Dermis microvascular lymphatic vessel endothelial cell (primary cell): ENCODE measurements at regions not wholly inside any gene's neighbourhood (a gene's known extent, or its start where the extent isn't known, plus 50 kb on each side); places are given as distances from the start of the nearest gene placed in this dataset.

Experiments used
- DNase-seq, 2 donors: peaks; one replicate each; pipeline versions ENCODE4 v3.0.0 to v3.0.0-alpha.2; 2010; ENCODE audit warnings: low read depth in 2 of 2

DNA sequence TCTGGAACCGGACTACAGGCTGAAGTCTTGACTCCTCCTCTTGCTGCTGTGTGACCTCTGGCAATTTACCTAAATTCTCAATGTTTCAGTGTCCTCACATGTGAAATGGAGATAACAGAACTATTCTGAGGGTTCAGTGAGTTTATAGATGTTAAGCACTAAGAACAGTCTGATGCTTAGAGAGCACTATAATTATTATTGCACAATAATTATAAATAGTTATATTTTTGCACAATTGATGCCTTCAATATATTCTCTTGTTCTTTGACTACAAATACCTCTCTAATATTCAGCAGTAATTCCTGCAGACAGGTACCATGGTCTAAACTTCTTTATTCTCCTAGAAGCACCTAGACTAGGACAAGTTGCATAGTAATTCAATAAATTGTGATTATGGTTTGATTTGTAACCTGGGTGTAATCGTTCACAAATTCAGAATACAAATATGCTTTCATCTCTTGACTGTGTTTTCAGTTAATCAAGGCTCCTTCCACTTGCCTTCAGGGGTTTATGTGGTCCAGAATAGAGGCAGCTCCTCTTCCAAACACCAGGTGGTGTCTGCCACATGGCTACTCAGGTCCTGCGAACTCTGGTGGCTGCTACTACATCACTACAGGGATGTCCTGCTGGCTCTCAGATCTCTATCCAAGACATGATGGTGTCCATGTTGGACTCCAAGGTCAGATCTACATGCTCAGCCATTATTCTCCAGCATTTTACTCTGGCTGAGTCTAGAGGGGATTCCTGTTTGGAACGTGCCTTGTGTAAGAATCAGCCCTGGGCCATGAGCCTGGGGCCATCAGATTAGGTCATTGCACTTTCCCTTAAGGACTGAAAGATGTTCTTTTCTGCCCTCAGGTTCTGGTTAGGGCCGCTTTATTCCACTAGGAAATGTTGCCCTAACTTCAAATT, 103.4 kb downstream of the QRFPR start:
- DNase-seq = peak; percentile 5 to 14

DNA sequence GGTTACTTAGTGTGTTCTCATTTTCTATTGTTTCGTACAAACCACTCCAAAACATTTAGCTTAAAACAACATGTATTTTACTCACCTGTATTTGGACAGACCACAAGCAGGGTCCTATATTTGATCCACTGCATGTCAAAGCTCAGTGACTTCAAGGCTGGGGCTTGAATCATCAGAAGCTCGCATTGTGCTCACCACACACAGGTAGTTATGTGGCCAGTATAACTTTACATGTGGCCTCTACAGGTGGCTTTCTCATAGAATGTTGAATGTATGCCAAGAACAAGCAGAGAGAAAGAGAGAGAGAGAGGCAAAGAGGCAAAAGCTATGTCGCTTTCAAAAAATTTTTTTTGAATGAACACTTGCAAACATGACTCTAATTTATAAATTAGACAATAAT, 107.6 kb downstream of the QRFPR start:
- DNase-seq = no peak

DNA sequence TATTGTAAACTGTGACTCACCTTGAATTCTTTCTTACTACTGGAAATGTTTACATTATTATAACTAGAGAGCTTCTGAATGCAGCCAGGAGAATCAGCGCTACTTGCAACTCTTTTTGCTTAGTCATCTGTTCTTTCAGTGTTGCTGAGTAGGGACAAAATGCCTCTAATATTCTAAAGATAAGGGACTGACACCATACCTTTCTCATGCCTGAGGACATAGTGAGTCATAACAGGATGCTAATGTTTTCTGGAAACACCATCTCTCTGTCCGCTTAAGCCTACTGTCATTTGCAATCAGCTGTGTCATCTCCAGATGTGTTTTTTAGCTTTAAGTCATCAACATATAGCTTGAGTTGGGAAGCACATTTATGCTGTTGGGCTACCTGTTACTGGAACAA, 108.3 kb downstream of the QRFPR start:
- DNase-seq = no peak

DNA sequence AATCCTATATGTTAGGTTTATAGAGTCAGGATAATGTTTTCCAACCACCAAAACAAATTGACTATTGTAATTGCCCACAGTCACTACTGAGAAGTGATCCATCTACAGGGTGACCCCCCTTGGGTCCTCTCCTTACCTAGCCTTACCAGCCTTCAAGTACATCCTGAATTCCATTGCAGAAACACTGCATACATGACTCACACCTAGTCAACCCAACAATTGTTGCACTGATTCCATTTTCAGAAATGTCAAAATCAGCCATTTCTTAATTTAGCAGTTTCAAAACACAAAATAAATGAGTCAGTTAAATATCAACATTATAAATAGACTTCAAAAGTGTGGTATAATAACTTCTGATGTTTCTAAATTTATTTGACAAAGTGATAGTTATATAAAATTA, 106.3 kb upstream of the TNIP3 start:
- DNase-seq = no peak

DNA sequence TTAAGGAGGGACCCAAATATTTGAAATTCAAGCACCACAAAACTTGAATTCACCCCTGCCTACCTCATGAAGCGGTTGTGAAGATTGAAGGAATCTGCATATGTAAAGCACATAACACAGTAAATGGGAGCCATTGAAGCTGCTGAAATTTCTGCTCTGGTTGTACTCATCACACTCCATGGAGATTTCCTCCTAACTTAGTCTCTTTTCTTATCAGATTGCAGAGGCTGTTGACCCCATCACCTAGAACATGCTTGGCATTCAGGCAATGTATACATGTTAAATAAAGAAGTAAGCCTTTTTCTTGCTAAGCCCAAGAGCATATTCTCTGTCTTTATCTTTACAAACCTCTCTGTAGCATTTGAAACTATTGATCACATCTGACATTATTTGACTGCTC, 104.9 kb upstream of the TNIP3 start:
- DNase-seq = no peak

DNA sequence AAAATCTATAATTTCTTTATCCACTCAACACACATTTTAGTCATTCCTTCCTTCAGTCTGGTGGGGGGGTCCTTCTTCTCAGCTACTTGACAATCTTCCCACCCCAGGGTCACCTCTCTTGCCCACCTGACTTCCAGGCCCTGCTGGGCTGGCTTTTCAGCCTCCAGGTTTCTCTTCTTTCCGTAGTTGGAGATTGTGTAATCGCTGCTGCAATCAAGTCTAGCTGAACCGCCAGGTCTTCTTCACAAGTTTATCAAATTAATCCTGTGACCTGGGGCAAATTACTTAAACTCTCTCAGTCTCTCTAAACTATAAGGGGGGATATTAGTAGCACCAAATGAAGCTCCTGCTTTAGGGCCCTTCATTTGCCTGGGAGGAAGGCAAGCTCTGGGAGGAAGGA, 102.9 kb upstream of the TNIP3 start:
- no peak for DNase-seq

DNA sequence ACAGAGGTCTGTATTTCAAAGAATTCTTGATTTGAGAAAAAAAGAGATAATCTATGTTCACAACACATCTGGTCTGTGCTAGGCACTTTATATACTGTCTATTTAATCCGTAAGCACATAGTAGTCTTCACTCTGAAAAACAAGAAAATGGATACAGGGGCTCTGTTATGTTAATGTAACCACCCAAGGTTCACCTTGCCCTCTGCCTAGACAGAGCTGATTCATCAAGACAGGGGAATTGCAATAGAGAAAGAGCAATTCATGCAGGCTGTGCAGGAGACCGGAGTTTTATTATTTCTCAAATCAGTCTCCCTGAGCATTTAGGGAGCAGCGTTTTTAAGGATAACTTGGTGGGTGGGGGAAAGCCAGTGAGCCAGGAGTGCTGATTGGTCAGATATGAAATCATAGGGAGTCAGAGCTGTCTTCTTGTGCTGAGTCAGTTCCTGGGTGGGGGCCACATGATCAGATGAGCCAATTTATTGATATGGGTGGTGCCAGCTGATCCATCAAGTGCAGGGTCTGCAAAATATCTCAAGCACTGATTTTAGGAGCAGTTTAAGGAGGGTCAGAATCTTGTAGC, 92.9 kb upstream of the TNIP3 start:
- DNase-seq = no peak

DNA sequence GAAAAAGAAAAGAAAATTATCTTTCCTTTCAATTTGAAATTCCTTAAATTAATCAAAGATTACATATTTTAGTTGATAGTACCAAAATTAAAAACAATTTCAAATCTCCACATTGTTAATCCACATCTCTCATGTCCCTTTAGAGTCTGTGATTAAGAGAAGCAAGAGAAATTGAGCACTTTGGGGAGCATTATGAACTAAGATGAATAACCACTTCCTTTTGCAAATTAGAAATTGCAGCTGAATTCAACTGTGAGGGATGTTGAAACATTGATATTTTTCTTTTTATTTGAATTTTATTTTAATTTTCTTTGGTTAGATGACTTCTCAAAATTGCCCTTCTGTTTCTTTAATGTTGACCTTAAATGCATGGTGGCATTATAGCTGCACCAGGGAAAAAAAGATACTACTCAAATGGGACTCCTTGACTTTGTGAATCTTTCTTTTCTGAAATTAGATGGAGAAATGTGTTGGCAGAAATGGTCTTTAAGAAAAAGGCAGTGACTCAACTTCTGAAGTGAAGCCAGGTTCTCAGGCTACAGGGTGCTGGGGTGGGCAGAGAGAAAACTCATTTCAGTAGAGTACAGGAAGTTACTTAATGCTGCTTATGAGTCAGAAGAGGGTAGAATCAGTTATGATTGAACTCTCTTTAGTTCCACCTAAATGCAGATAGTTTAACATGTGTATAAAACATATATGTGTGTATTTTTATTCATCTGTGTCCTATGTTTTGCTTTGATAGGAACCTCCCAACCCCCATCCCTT, 92.0 kb upstream of the TNIP3 start:
- DNase-seq = peak in 1 of 2 donors; percentile 37

DNA sequence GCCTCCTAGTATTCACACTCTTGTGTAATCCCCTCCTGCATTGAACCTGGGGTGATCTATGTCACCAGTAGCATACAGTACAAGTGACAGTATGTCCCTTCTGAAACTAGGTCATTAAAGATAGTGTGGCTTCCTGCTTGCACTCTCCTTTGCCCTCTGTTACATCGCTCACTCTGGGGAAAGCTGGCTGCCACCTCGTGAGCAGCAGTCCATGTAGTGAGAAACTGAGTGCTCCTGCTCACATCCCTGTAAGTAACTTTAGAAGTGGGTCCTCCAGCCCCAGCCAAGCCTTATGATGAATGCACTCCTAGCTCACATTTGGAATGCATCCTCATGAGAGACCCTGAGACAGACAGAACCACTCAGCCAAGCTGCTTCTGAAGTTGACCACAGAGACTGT, 89.8 kb upstream of the TNIP3 start:
- no peak for DNase-seq

DNA sequence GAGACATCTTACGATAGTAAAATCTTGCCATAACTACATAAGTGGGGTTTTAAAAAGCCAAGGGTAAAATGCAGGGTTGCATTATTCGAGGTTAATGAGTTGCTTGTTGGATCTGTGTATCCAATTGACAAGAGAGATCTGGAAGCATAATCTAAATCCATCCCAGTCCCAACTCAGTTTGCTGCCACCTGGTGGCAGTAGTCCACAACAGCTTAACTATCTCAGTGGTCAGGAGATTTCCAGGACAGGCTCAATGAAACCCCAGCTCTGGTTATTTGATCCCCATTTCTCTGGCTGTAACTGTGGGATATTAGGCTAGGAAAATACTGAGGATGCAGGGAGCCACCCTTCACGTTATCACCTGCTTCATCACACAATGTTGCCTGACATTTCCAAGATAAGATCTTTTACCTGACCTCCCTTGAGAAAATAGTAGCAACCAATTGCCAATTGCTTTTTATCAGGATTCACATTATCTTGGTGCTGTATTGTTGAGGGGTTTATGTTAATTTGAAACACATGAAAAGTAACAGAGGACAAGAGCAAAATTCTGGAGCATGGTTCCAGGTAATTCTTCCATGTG, 88.2 kb upstream of the TNIP3 start:
- DNase-seq = peak; percentile 45 to 65

DNA sequence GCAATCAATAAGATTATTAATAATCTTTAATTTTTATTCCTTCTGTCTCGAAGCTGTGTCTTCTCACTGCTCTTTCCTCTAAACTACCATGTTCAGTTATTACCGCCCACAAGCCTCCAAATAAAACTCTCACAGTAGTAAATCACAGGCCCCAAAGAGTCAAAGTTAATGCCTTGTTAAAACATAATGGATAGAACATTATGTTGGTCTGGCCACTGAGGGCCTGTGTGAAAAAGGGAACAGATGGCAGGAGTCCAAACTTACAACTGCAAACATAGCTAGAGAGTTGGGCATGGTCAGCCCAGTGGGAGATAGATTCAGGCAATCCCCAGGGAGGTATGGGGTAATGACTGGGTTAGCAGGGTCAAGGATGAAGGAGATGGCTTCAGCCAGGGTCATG, 84.6 kb upstream of the TNIP3 start:
- no peak for DNase-seq

DNA sequence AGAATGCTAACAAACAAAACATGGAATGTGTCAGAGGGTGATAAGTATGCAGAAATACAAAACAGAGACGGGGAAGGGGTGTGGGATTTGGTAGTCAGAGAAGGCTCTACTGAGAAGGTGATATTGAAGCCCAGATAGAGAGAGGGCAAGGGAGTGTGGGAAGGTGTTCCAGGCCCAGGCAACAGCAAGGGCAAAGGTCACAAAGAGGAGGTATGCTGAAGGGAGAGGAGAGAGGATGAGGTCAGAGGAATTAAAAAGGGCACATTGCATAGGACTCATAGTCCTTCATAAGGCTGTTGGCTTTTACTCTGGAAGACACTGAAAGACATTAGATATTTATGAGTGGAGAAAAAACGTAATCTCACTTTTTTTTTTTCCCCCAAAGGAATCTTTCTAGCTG, 82.6 kb upstream of the TNIP3 start:
- no peak for DNase-seq

DNA sequence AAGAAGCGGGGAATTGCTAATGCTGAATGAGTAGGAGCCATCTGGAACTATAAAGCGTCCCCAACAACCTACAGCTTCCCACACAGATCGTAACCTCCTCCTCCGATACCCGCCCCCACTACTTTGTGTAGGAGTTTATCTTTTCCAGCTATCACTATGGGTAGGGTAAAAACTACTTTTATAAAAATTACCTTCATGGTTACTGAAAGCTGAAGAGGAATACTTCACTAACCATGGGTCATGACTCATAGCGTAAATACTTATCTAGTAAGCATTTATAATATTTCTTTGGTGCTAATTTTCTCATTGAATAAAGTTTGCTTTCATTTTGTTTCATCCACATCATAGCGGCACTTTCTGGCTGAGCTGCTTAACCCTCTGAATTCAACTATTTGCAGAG, 79.4 kb upstream of the TNIP3 start:
- no peak for DNase-seq

DNA sequence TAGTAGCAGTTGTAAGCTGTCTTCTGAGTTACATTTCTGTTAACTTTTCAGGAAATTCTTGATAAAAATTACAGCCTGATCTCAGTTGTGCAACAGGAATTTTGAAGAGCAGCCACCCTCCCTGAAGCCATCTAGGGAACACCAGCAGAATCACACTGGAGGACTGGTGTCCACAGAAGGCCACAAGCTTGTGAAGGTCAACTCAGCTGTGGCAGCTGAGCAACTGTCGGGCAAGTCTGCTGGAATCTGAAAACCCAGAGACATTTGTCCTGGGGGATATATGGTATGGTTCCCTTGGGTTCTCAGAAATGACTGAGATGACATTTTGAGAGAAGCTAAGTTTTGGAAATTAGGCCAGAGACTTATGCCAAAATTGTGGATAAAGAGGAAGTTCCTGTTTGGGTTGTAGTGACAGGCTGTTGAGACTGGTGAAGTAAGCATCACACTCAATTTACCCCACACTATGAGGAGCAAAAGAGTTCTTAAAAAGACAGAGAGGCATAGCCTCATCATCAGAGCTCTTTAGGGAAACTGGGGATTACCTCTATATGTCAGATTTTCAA, 78.1 kb upstream of the TNIP3 start:
- DNase-seq = no peak

DNA sequence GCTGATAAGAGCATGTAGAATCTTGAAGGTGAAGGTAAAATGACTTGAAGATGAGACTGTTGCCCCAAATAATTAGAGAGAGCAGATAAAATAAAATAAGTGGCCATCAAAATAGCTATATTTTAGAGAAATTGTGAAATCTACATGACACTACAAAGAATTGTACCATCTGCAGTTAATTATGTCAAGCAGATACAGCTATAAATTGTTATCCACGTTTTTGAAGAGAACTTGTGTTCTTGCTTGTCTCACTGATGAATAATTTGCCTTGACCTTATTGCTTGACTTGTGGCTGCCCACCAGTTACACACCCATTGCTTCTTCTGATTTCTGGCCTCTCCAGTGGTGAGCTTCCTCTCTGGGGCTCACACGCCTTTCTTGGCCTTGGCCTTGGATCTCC, 75.8 kb upstream of the TNIP3 start:
- no peak for DNase-seq

DNA sequence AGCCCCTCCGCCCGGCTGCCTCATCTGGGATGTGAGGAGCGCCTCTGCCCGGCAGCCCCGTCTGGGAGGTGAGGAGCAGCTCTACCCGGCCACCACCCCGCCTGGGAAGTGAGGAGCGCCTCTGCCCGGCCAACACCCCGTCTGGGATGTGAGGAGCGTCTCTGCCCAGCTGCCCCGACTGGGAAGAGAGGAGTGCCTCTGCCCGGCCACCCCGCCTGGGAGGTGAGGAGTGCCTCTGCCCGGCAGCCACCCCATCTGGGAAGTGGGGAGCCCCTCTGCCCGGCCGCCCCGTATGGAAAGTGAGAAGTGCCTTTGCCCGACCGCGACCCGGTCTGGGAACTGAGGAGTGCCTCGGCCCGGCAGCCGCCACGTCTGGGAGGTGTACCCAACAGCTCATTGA, 74.3 kb upstream of the TNIP3 start:
- DNase-seq = no peak

DNA sequence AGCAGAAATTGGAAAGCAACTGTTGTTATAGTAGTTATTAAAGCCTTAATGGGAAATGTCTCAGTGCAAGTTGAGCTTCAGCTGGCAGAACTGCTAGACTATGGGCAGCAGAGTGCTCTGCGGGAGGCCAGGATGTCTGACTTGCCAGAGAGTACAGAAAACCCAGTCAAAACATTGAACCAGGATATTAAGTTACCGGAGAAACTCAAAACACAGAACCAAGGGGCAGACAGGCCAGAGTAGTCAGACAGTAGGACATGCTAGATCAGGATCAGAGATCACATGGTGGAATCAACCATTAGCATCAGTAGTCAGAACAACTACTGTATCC, 72.9 kb upstream of the TNIP3 start:
- no peak for DNase-seq

DNA sequence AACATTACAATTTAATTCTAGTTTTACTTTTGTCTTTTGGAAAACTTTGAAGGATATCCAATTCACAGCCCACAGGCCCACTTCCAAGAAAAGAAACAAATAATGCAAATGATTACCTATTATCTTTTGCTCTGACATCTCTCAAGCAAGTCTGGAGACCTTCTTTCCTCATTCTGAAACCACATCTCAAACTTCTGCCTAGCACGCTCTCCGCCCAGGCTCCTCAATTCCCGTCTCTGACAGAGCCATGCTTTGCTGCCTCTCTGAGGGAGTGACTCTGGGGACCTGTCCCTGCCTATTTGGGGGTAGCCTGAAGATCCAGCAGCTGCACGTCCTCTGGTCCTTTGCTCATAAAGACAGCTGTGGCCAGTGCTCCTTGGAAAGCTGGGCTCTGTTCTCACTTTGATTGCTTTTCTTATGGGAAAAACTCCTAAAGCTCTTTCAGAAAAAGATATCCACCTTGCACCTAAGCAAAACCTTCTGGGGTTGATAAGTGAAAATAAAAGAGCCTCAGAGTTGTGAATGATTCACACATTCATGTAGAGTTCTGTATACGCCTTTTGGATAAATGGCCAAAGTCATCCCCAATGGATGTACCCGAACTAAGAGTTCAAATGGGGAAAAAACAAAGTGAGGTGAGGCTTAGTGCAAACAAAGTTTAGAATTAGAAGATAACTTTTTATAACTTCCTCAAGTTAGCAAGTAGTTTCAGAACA, 72.4 kb upstream of the TNIP3 start:
- no peak for DNase-seq

DNA sequence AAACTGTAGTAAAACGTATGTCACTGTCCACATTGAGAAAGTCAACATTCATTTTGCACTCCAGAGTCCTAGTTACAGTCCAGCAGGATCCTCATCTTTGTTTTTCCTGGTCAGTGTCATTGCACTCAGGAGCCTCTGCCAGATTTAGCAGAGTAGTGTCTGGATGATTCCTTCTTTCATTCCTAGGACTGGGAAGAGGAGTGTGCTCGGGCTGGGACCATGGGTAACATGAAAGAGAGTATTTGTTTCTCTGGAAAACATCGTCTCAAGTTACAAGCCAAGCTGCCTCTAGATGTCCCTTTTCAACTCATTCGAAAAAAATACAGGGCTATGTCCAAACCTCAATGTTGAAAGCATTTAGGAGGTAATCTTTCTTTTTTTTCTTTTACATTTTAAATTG, 69.9 kb upstream of the TNIP3 start:
- DNase-seq = no peak

DNA sequence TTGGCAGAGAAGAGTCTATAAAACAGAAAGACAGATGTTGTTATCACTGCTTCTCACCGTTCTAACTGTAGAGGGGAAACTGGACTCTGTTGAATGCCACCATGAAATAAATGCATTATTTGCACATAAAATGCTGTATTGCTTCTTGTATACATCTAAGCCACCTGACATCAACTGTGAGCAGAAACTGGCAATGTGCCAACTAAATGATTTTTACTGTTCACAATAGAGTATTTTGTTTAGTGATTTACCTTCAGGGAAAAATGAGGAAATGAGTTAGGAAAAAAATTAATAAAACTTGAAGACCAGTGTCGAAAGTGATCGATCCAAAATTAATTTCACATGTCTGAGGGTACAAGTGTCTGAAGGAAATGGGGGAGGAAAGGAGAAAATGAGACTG, 65.9 kb upstream of the TNIP3 start:
- no peak for DNase-seq

DNA sequence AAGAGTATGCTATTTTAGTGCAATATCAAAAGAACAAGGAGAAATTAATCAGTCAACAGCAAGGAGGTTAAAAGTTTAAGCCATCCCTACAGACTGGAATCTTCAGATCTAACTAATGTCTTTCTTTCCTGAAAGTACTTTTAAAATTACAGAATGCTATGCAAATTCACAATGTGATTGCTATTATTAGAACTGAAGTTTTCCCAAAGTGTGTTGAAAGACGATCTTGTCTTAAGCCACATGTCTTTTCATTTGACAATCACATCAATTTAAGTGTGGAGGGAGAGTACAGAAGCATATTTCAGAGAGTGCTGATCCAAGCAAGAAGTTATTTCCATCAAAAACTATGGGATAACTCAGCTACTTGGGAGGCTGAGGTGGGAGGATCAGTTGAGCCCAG, 64.7 kb upstream of the TNIP3 start:
- DNase-seq = no peak
